ENCODE measurements at regions not wholly inside any gene's neighbourhood (a gene's known extent, or its start where the extent isn't known, plus 50 kb on each side); places are given as distances from the start of the nearest gene placed in this dataset.

DNA sequence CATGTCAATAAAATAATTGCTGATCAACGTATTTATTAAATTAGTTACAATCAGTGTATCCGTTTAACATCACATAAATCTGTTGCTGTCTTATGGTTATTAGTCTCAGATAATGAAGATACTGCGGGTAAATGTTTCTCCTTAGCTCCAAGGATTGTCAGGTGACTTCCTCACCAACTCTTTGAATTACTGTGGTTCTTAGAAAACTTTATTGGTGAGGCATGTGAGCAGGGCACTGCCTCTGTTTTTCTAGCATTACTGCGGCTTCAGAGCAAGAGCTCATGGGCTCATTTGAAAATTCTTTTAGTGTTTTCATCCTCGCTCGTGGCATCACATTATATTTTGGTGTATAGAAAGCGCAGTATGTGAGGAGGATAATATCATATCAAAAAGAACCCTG, 555.9 kb downstream of the LMO4 start:
- Mint-ChIP-seq H3K4me3 (no peak overlapping the region), H3K27ac (no peak overlapping the region), H3K4me1 (no peaks in the 10 kb centered on the region), H3K9me3 (no peaks in the 10 kb centered on the region), H3K27me3 (ENCODE audit: insufficient read depth) (no peaks in the 10 kb centered on the region), H3K36me3 (ENCODE audit: low read depth) (no peaks in the 10 kb centered on the region)
- TF ChIP-seq, protein P1, sequence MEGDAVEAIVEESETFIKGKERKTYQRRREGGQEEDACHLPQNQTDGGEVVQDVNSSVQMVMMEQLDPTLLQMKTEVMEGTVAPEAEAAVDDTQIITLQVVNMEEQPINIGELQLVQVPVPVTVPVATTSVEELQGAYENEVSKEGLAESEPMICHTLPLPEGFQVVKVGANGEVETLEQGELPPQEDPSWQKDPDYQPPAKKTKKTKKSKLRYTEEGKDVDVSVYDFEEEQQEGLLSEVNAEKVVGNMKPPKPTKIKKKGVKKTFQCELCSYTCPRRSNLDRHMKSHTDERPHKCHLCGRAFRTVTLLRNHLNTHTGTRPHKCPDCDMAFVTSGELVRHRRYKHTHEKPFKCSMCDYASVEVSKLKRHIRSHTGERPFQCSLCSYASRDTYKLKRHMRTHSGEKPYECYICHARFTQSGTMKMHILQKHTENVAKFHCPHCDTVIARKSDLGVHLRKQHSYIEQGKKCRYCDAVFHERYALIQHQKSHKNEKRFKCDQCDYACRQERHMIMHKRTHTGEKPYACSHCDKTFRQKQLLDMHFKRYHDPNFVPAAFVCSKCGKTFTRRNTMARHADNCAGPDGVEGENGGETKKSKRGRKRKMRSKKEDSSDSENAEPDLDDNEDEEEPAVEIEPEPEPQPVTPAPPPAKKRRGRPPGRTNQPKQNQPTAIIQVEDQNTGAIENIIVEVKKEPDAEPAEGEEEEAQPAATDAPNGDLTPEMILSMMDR (conservative IDR thresholded peaks at IDR 0.05), result no peak
- Histone ChIP-seq H3K4me1 (ENCODE audit: control insufficient read depth, insufficient read depth, low read length) (no peaks in the 10 kb centered on the region), H3K27ac (ENCODE audit: low read depth, low read length) (no peak overlapping the region), H3K4me3 (ENCODE audit: low read length) (no peak overlapping the region), H3K9me3 (ENCODE audit: control insufficient read depth, low read length) (no peaks in the 10 kb centered on the region), H3K9ac (ENCODE audit: extremely low read depth, low read length, poor library complexity, severe bottlenecking) (no peak overlapping the region), H3K27me3 (ENCODE audit: control insufficient read depth, insufficient read depth, low read length, poor library complexity, severe bottlenecking) (no peaks in the 10 kb centered on the region), H3K36me3 (ENCODE audit: control insufficient read depth, insufficient read depth, low read length) (no peaks in the 10 kb centered on the region)
- no peak for DNase-seq
- 89 to 100% methylated on average over 4 to 7 of the region's 7 CpGs for WGBS, 2 experiments (ENCODE audit: insufficient coverage in 1 of 2, insufficient read length in 1 of 2)

DNA sequence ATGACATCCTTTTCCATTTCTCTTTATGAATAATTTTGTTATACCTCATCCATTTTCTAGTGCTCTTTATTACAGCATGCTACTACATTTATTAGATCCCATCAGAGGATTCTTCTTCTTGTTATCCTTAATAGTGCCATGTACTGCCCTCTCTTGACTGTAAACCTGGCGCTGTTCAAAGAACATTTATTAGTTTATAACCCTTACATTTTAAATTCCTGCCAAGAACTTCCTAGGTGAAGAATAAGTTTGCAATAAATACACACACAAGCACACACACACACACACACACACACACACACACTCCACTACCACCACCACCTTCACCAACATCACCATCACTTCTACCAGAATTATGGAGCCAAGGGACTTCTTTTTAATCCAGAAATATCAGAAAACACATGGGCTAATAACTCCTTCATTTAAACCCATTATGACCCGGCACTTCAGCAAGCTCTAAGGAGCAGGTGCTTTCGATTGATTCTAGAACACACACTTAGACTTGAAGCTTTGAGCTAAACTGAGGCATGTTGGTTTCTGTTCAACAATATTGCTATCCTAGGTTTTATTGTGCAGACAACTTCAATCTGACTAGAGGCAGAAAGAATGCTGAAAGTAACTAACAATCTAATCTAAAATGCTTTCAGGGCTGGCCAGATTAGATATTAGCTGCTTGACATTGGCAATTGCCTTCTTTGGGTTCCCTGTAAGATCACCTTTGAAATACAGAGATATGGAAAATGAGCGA, 556.8 kb downstream of the LMO4 start:
- Mint-ChIP-seq H3K4me1 (no peaks in the 10 kb centered on the region), H3K4me3 (no peak overlapping the region)

DNA sequence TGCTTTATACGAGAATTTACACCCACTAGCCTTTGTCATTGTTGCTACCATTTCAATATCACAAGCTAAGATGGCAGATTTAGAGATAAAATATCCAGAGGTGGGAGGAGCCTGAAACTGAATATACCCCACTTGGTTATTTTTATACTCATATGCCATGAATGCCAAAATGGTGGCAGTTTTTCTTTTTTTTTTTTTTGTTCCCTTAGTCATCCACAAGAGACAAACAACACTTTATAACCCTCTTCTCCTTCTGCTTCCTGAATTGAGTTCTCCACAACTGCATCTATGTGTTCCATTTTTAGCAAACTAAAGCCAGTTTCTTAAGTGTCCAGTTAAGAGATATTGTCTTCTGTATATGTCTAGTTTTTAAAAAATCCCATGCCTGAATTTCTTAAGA, 558.4 kb downstream of the LMO4 start:
- Histone ChIP-seq H3K27me3 (ENCODE audit: control insufficient read depth, insufficient read depth, low read length, poor library complexity, severe bottlenecking) (no peaks in the 10 kb centered on the region), H3K36me3 (ENCODE audit: control insufficient read depth, insufficient read depth, low read length) (no peaks in the 10 kb centered on the region), H3K9me3 (ENCODE audit: control insufficient read depth, low read length) (no peaks in the 10 kb centered on the region), H3K4me1 (ENCODE audit: control insufficient read depth, insufficient read depth, low read length) (no peaks in the 10 kb centered on the region), H3K9ac (ENCODE audit: extremely low read depth, low read length, poor library complexity, severe bottlenecking) (no peak overlapping the region), H3K27ac (ENCODE audit: low read depth, low read length) (no peak overlapping the region), H3K4me3 (ENCODE audit: low read length) (no peak overlapping the region)
- Mint-ChIP-seq H3K4me3 (no peak overlapping the region), H3K27ac (no peak overlapping the region), H3K27me3 (ENCODE audit: insufficient read depth) (no peaks in the 10 kb centered on the region), H3K36me3 (ENCODE audit: low read depth) (no peaks in the 10 kb centered on the region), H3K9me3 (no peaks in the 10 kb centered on the region), H3K4me1 (no peaks in the 10 kb centered on the region)
- TF ChIP-seq, protein P1 (conservative IDR thresholded peaks at IDR 0.05), result no peak
- no peak for DNase-seq
- WGBS, 2 experiments (ENCODE audit: insufficient coverage in 1 of 2, insufficient read length in 1 of 2), result 86% methylated on average over 1 of the region's 1 CpG; no CpG with 5 or more reads in 1 of the 2 experiments

More for the DNA sequence above, 556.8 kb downstream of the LMO4 start:
- Histone ChIP-seq H3K27ac (ENCODE audit: low read depth, low read length) (no peak overlapping the region), H3K4me3 (ENCODE audit: low read length) (no peak overlapping the region), H3K27me3 (ENCODE audit: control insufficient read depth, insufficient read depth, low read length, poor library complexity, severe bottlenecking) (no peaks in the 10 kb centered on the region), H3K9me3 (ENCODE audit: control insufficient read depth, low read length) (no peaks in the 10 kb centered on the region), H3K36me3 (ENCODE audit: control insufficient read depth, insufficient read depth, low read length) (no peaks in the 10 kb centered on the region), H3K9ac (ENCODE audit: extremely low read depth, low read length, poor library complexity, severe bottlenecking) (no peak overlapping the region), H3K4me1 (ENCODE audit: control insufficient read depth, insufficient read depth, low read length) (no peaks in the 10 kb centered on the region)
- WGBS, 2 experiments (ENCODE audit: insufficient coverage in 1 of 2, insufficient read length in 1 of 2), result 93 to 95% methylated on average over 3 to 4 of the region's 4 CpGs
- Mint-ChIP-seq H3K27ac (no peak overlapping the region), H3K9me3 (no peaks in the 10 kb centered on the region), H3K27me3 (ENCODE audit: insufficient read depth) (no peaks in the 10 kb centered on the region), H3K36me3 (ENCODE audit: low read depth) (no peaks in the 10 kb centered on the region)
- no peak for DNase-seq
- TF ChIP-seq, protein P1 (conservative IDR thresholded peaks at IDR 0.05), result no peak
